ENCODE measurements at regions not wholly inside any gene's neighbourhood (a gene's known extent, or its start where the extent isn't known, plus 50 kb on each side); places are given as distances from the start of the nearest gene placed in this dataset.

DNA sequence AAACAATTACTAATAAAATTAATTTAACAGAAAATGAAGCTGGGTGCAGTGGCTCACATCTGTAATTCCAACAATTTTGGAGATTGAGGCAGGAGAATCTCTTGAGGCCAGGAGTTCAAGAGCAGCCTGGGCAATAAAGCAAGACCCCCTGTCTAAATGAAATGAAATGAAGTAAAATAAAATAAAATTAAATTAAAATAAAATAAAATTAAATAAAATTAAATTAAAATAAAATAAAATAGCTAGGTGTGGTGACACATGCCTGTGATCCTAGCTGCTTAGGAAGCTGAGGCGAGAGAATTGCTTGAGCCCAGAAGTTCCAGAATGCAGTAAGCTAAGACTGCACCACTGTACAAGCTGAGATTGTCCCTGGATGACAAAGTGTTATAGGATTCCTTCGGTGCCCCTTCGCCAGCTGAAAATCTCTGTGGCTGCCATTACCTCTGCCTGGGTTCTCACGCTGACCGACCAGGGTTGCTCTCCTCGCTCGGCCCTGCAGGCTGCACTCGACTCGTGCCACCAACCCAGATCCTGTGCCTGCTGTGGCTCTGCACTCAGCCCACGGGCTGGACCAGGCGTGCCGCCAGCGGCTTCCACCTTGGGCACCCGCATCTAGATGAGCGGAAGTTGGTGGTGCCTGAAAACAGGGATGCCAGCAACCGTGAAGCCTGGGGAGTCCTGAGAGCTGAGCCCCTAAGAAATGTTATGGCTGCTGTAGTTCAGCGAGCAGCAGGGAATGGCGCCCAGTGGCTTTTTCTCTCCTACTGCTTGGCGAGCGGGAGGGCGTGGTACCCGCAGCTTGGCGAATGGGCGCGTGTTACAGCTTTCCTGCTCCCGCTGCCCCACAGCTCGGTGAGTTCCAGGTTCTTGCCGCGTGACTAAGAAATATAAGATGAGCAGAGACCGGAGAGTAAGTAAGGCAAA is 539.2 kb upstream of the PCDH9 start:
- no peak for TF ChIP-seq EZH2 (IDR thresholded peaks at IDR 0.05; ENCODE audit: insufficient read depth, poor library complexity, severe bottlenecking)
- TF ChIP-seq EZH2phosphoT487 (IDR thresholded peaks at IDR 0.05; ENCODE audit: insufficient read depth, low read depth) = no peak

Data from GM23248 (cell line).